ENCODE measurements at regions not wholly inside any gene's neighbourhood (a gene's known extent, or its start where the extent isn't known, plus 50 kb on each side); places are given as distances from the start of the nearest gene placed in this dataset.

- intact Hi-C loops (cut with DNase I), result no loop called here
- DNase-seq (ENCODE audit: low spot score), result no peak
Observed at GRCh38 chr13:111844222-111844671, 222.7 kb upstream of the SOX1 start.

- intact Hi-C loops (cut with DNase I), result no loop called here
Observed at GRCh38 chr13:111844682-111845081, 222.3 kb upstream of the SOX1 start.

GRCh38 chr13:111845621-111846351, 221.2 kb upstream of the SOX1 start:
- intact Hi-C loops (cut with DNase I), result no loop called here
- DNase-seq (ENCODE audit: low spot score), result no peak

More at GRCh38 chr13:111844682-111845081, 222.3 kb upstream of the SOX1 start:
- no peak for DNase-seq (ENCODE audit: low spot score)

- intact Hi-C loops (cut with DNase I), result no loop called here
- DNase-seq (ENCODE audit: low spot score), result no peak
Observed at GRCh38 chr13:111846391-111847159, 220.4 kb upstream of the SOX1 start.

GRCh38 chr13:111847964-111848363, 219.0 kb upstream of the SOX1 start:
- no peak for DNase-seq (ENCODE audit: low spot score)
- intact Hi-C loops (cut with DNase I), result no loop called here

- intact Hi-C loops (cut with DNase I), result no loop called here
- DNase-seq (ENCODE audit: low spot score), result no peak
Observed at GRCh38 chr13:111850458-111850857, 216.5 kb upstream of the SOX1 start.

- intact Hi-C loops (cut with DNase I), result no loop called here
- DNase-seq (ENCODE audit: low spot score), result no peak
Observed at GRCh38 chr13:111850976-111851375, 216.0 kb upstream of the SOX1 start.

GRCh38 chr13:111852725-111853518, 214.0 kb upstream of the SOX1 start:
- intact Hi-C loops (cut with DNase I), result no loop called here
- DNase-seq (ENCODE audit: low spot score), result no peak

GRCh38 chr13:111853721-111854120, 213.2 kb upstream of the SOX1 start:
- no peak for DNase-seq (ENCODE audit: low spot score)

GRCh38 chr13:111854403-111854802, 212.5 kb upstream of the SOX1 start:
- intact Hi-C loops (cut with DNase I), result no loop called here
- no peak for DNase-seq (ENCODE audit: low spot score)

More at GRCh38 chr13:111853721-111854120, 213.2 kb upstream of the SOX1 start:
- intact Hi-C loops (cut with DNase I), result no loop called here

- intact Hi-C loops (cut with DNase I), result no loop called here
- no peak for DNase-seq (ENCODE audit: low spot score)
Observed at GRCh38 chr13:111855191-111855590, 211.8 kb upstream of the SOX1 start.

- intact Hi-C loops (cut with DNase I), result no loop called here
- DNase-seq (ENCODE audit: low spot score), result no peak
Observed at GRCh38 chr13:111855786-111856185, 211.2 kb upstream of the SOX1 start.

GRCh38 chr13:111856571-111856970, 210.4 kb upstream of the SOX1 start:
- no peak for DNase-seq (ENCODE audit: low spot score)
- intact Hi-C loops (cut with DNase I), result no loop called here

GRCh38 chr13:111857336-111857735, 209.6 kb upstream of the SOX1 start:
- intact Hi-C loops (cut with DNase I), result no loop called here
- no peak for DNase-seq (ENCODE audit: low spot score)

GRCh38 chr13:111857846-111858560, 208.9 kb upstream of the SOX1 start:
- intact Hi-C loops (cut with DNase I), result no loop called here
- DNase-seq (ENCODE audit: low spot score), result no peak

- intact Hi-C loops (cut with DNase I), result no loop called here
- no peak for DNase-seq (ENCODE audit: low spot score)
Observed at GRCh38 chr13:111858571-111858970, 208.4 kb upstream of the SOX1 start.

GRCh38 chr13:111859354-111860230, 207.4 kb upstream of the SOX1 start:
- intact Hi-C loops (cut with DNase I), result no loop called here
- no peak for DNase-seq (ENCODE audit: low spot score)

GRCh38 chr13:111860231-111860552, 206.8 kb upstream of the SOX1 start:
- intact Hi-C loops (cut with DNase I), result no loop called here
- no peak for DNase-seq (ENCODE audit: low spot score)

- DNase-seq (ENCODE audit: low spot score), result no peak
- intact Hi-C loops (cut with DNase I), result no loop called here
Observed at GRCh38 chr13:111861319-111861718, 205.6 kb upstream of the SOX1 start.
